ENCODE measurements at regions not wholly inside any gene's neighbourhood (a gene's known extent, or its start where the extent isn't known, plus 50 kb on each side); places are given as distances from the start of the nearest gene placed in this dataset.

GRCh38 chr2:145411493-145411892, 891.6 kb upstream of the ZEB2 start:
- TF ChIP-seq EP300 (IDR thresholded peaks at IDR 0.05) (no peak), POLR2A (IDR thresholded peaks at IDR 0.05) (no peak), CTCF (IDR thresholded peaks at IDR 0.05) (no peak)

Measured in sigmoid colon (tissue), 4 donors.